ENCODE measurements at regions not wholly inside any gene's neighbourhood (a gene's known extent, or its start where the extent isn't known, plus 50 kb on each side); places are given as distances from the start of the nearest gene placed in this dataset.

GRCh38 chr12:22792138-22792537 lies 167.2 kb downstream of the ETNK1 start:
- no peak overlapping the region for H3K4me2 ChIP-seq (ENCODE audit: low read length)
- H3K4me1 ChIP-seq (ENCODE audit: control insufficient read depth, insufficient read depth, low read length) = no peaks in the 10 kb centered on the region
- no peak overlapping the region for H3K9ac ChIP-seq (ENCODE audit: low read depth, low read length)
- H3K9me3 ChIP-seq (replicated peaks; ENCODE audit: low read length) = no peaks in the 10 kb centered on the region
- H3K27me3 ChIP-seq (ENCODE audit: control insufficient read depth, insufficient read depth, low read length) = no peaks in the 10 kb centered on the region
- H3K4me3 ChIP-seq (ENCODE audit: low read length) = no peak overlapping the region
- H3K36me3 ChIP-seq (ENCODE audit: insufficient read depth, low read length) = no peaks in the 10 kb centered on the region

GRCh38 chr12:22794017-22794416 lies 169.0 kb downstream of the ETNK1 start:
- Histone ChIP-seq H3K36me3 (ENCODE audit: insufficient read depth, low read length) (no peaks in the 10 kb centered on the region), H3K9me3 (replicated peaks; ENCODE audit: low read length) (no peaks in the 10 kb centered on the region), H3K4me2 (ENCODE audit: low read length) (no peak overlapping the region), H3K9ac (ENCODE audit: low read depth, low read length) (no peak overlapping the region), H3K4me1 (ENCODE audit: control insufficient read depth, insufficient read depth, low read length) (no peaks in the 10 kb centered on the region), H3K27me3 (ENCODE audit: control insufficient read depth, insufficient read depth, low read length) (no peaks in the 10 kb centered on the region), H3K4me3 (ENCODE audit: low read length) (no peak overlapping the region)

DNA sequence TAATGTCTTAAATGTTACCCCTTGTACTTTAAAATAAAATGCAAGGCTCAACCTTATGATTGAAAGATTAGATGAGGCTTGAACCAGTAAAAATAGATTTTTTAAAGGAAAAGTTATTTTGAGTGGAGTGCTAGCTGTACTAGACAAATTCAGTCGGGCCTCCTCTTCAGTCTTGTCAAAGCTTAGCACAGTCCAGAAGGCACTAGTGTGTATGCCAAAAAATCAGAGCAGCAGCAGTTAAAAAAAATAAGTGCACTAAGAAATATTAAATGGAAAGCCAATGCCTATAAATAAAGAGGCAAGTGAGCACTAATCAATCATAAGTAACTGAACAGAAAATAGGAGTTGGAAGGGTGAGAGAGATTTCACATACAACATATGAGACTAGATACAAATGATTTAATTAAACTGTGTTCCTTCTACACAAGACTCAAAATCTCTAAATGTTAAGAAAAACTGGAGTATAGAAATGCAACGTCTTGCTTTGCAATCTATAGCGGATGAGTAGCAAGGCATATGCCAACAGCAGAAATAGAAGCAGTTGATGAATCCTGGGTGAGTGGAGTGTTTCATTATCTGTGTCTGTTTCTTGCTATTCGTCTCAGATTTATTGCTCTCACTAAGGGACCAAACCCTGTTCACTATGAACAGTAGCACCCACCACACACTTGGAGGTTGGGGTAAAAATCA lies 172.1 kb downstream of the ETNK1 start:
- Histone ChIP-seq H3K36me3 (ENCODE audit: insufficient read depth, low read length) (no peaks in the 10 kb centered on the region), H3K27me3 (ENCODE audit: control insufficient read depth, insufficient read depth, low read length) (no peaks in the 10 kb centered on the region), H3K4me1 (ENCODE audit: control insufficient read depth, insufficient read depth, low read length) (no peaks in the 10 kb centered on the region), H3K9me3 (replicated peaks; ENCODE audit: low read length) (no peaks in the 10 kb centered on the region), H3K4me3 (ENCODE audit: low read length) (no peak overlapping the region), H3K4me2 (ENCODE audit: low read length) (no peak overlapping the region), H3K9ac (ENCODE audit: low read depth, low read length) (no peak overlapping the region)

GRCh38 chr12:22797701-22798100 lies 172.7 kb downstream of the ETNK1 start:
- Histone ChIP-seq H3K36me3 (ENCODE audit: insufficient read depth, low read length) (no peaks in the 10 kb centered on the region), H3K4me2 (ENCODE audit: low read length) (no peak overlapping the region), H3K9ac (ENCODE audit: low read depth, low read length) (no peak overlapping the region), H3K4me3 (ENCODE audit: low read length) (no peak overlapping the region), H3K4me1 (ENCODE audit: control insufficient read depth, insufficient read depth, low read length) (no peaks in the 10 kb centered on the region), H3K9me3 (replicated peaks; ENCODE audit: low read length) (no peaks in the 10 kb centered on the region), H3K27me3 (ENCODE audit: control insufficient read depth, insufficient read depth, low read length) (no peaks in the 10 kb centered on the region)

DNA sequence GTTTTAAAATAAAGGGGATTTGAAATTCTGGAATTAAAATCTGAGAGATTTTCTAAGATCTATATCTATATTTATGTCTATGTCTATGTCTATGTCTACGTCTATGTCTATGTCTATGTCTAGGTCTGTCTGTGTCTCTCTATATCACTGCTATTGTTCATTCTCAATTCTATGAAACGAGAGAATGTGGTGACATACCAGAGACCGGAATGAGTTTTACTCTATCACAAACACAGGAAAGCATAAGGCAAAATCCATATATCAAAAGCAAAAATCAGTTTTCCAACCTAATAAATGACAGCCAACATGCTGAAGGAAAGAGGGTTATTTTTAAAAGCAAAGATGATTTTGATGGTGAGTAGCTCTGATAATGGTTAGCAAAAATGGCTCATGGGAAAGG lies 173.1 kb downstream of the ETNK1 start:
- no peaks in the 10 kb centered on the region for H3K27me3 ChIP-seq (ENCODE audit: control insufficient read depth, insufficient read depth, low read length)
- H3K9me3 ChIP-seq (replicated peaks; ENCODE audit: low read length) = no peaks in the 10 kb centered on the region
- no peaks in the 10 kb centered on the region for H3K4me1 ChIP-seq (ENCODE audit: control insufficient read depth, insufficient read depth, low read length)
- H3K4me2 ChIP-seq (ENCODE audit: low read length) = no peak overlapping the region
- H3K36me3 ChIP-seq (ENCODE audit: insufficient read depth, low read length) = no peaks in the 10 kb centered on the region
- no peak overlapping the region for H3K4me3 ChIP-seq (ENCODE audit: low read length)
- no peak overlapping the region for H3K9ac ChIP-seq (ENCODE audit: low read depth, low read length)

GRCh38 chr12:22799503-22799902 lies 174.5 kb downstream of the ETNK1 start:
- H3K9ac ChIP-seq (ENCODE audit: low read depth, low read length) = no peak overlapping the region
- H3K4me1 ChIP-seq (ENCODE audit: control insufficient read depth, insufficient read depth, low read length) = no peaks in the 10 kb centered on the region
- no peak overlapping the region for H3K4me3 ChIP-seq (ENCODE audit: low read length)
- no peak overlapping the region for H3K4me2 ChIP-seq (ENCODE audit: low read length)
- H3K9me3 ChIP-seq (replicated peaks; ENCODE audit: low read length) = no peaks in the 10 kb centered on the region
- no peaks in the 10 kb centered on the region for H3K36me3 ChIP-seq (ENCODE audit: insufficient read depth, low read length)
- no peaks in the 10 kb centered on the region for H3K27me3 ChIP-seq (ENCODE audit: control insufficient read depth, insufficient read depth, low read length)

DNA sequence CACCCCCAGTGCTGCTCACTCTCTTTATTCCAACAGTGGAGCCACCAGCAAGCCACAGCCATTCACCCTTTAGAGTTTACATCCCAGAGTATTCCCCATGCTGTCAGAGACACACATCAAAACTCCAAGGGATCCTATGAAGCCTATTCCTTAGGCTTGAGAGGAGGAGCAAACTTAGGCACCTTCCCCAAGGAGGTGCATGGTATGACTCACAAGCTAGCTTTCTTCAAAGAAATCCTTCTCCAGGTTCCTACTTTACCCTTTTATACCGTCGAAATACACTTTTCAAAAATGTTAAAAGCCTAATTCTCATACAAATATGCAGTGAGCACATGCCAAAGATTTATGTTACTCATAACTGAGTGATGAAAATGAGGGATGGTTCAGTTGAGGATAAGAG lies 175.4 kb downstream of the ETNK1 start:
- Histone ChIP-seq H3K4me1 (ENCODE audit: control insufficient read depth, insufficient read depth, low read length) (no peaks in the 10 kb centered on the region), H3K4me3 (ENCODE audit: low read length) (no peak overlapping the region), H3K9me3 (replicated peaks; ENCODE audit: low read length) (no peaks in the 10 kb centered on the region), H3K27me3 (ENCODE audit: control insufficient read depth, insufficient read depth, low read length) (no peaks in the 10 kb centered on the region), H3K36me3 (ENCODE audit: insufficient read depth, low read length) (no peaks in the 10 kb centered on the region), H3K4me2 (ENCODE audit: low read length) (no peak overlapping the region), H3K9ac (ENCODE audit: low read depth, low read length) (no peak overlapping the region)

DNA sequence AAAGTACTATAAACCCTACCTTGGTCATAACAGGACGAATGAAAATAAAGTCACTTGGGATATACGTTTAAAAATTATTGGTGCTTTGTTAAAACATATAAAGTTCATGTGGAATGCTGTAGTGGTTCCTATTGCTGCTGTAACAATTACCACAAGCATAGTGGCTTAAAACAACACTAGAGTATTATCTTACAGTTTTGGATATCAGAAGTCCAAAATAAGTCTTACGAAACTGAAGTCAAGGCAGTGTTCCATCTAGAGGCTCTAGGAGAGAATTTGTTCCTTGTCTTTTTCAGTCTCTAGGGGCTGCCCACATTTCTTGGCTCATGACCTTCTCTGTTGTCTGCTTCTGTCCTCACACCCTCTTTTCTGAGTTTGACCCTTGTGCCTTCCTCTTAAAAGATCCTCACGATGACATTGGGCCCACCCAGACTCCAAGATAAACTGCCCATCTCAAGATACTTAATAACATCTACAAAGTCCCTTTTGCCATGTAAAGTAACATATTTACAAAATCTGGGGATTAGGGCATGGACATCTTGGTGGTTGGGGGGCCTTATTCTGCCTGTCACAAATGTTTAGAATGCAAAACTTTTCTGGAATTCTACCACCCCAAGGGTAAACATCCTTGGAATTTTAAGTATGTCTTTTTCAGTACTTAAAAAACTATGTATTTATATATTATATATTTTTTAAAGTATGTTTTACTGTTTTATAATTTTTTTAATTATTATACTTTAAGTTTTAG lies 178.1 kb downstream of the ETNK1 start:
- Histone ChIP-seq H3K27me3 (ENCODE audit: control insufficient read depth, insufficient read depth, low read length) (no peaks in the 10 kb centered on the region), H3K36me3 (ENCODE audit: insufficient read depth, low read length) (no peaks in the 10 kb centered on the region), H3K4me1 (ENCODE audit: control insufficient read depth, insufficient read depth, low read length) (no peaks in the 10 kb centered on the region), H3K4me3 (ENCODE audit: low read length) (no peak overlapping the region), H3K4me2 (ENCODE audit: low read length) (no peak overlapping the region), H3K9ac (ENCODE audit: low read depth, low read length) (no peak overlapping the region), H3K9me3 (replicated peaks; ENCODE audit: low read length) (no peaks in the 10 kb centered on the region)

GRCh38 chr12:22803725-22804124 lies 178.8 kb downstream of the ETNK1 start:
- Histone ChIP-seq H3K36me3 (ENCODE audit: insufficient read depth, low read length) (no peaks in the 10 kb centered on the region), H3K27me3 (ENCODE audit: control insufficient read depth, insufficient read depth, low read length) (no peaks in the 10 kb centered on the region), H3K9ac (ENCODE audit: low read depth, low read length) (no peak overlapping the region), H3K4me3 (ENCODE audit: low read length) (no peak overlapping the region), H3K4me1 (ENCODE audit: control insufficient read depth, insufficient read depth, low read length) (no peaks in the 10 kb centered on the region), H3K9me3 (replicated peaks; ENCODE audit: low read length) (no peaks in the 10 kb centered on the region), H3K4me2 (ENCODE audit: low read length) (no peak overlapping the region)

- Histone ChIP-seq H3K36me3 (ENCODE audit: insufficient read depth, low read length) (no peaks in the 10 kb centered on the region), H3K27me3 (ENCODE audit: control insufficient read depth, insufficient read depth, low read length) (no peaks in the 10 kb centered on the region), H3K4me1 (ENCODE audit: control insufficient read depth, insufficient read depth, low read length) (no peaks in the 10 kb centered on the region), H3K9ac (ENCODE audit: low read depth, low read length) (no peak overlapping the region), H3K9me3 (replicated peaks; ENCODE audit: low read length) (no peaks in the 10 kb centered on the region), H3K4me3 (ENCODE audit: low read length) (no peak overlapping the region), H3K4me2 (ENCODE audit: low read length) (no peak overlapping the region)
These were observed 183.9 kb downstream of the ETNK1 start for GRCh38 chr12:22808860-22809259.

DNA sequence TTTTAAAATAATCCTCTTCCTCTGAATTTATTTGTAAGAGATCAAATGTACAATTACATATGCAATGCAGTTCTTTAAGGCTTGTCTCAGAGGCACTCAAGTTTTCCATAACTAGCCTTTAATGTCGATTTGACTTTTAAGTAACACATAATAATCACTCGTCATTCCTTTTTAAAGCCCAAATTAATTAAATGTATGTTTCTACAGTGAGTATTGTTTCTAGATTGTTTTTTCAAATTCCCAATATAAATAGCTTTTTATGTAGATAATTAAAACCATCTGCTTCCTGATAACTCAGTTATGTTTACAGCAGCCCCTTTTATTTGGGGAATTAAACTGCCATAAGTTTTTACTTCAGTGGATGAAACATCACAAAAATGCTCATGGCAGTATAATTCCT lies 185.1 kb downstream of the ETNK1 start:
- H3K4me1 ChIP-seq (ENCODE audit: control insufficient read depth, insufficient read depth, low read length) = no peaks in the 10 kb centered on the region
- H3K9me3 ChIP-seq (replicated peaks; ENCODE audit: low read length) = no peaks in the 10 kb centered on the region
- no peaks in the 10 kb centered on the region for H3K36me3 ChIP-seq (ENCODE audit: insufficient read depth, low read length)
- no peak overlapping the region for H3K9ac ChIP-seq (ENCODE audit: low read depth, low read length)
- H3K4me2 ChIP-seq (ENCODE audit: low read length) = no peak overlapping the region
- no peaks in the 10 kb centered on the region for H3K27me3 ChIP-seq (ENCODE audit: control insufficient read depth, insufficient read depth, low read length)
- no peak overlapping the region for H3K4me3 ChIP-seq (ENCODE audit: low read length)

DNA sequence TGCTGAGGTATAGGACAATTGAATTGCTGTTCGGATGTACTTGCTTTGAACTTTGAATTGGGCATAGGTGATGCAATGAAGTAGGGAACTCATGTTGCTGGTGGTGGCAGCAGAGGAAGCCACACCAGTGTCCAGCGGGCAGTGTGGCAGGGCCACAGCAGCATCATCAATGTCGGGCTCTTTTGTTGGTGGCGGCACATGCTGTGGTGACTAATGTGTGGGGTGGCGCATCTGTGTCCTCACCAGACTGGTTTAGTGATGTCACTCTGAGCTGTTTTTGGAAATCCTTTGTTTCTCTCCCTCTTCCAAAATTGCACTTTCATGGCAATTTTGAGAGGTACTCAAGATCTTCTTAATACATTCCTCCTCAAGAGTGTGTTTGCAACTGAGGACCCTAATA lies 187.6 kb downstream of the ETNK1 start:
- H3K4me1 ChIP-seq (ENCODE audit: control insufficient read depth, insufficient read depth, low read length) = no peaks in the 10 kb centered on the region
- H3K9ac ChIP-seq (ENCODE audit: low read depth, low read length) = no peak overlapping the region
- H3K9me3 ChIP-seq (replicated peaks; ENCODE audit: low read length) = no peaks in the 10 kb centered on the region
- H3K36me3 ChIP-seq (ENCODE audit: insufficient read depth, low read length) = no peaks in the 10 kb centered on the region
- H3K4me3 ChIP-seq (ENCODE audit: low read length) = no peak overlapping the region
- no peaks in the 10 kb centered on the region for H3K27me3 ChIP-seq (ENCODE audit: control insufficient read depth, insufficient read depth, low read length)
- no peak overlapping the region for H3K4me2 ChIP-seq (ENCODE audit: low read length)
